GM12891 (cell line): ENCODE measurements at regions not wholly inside any gene's neighbourhood (a gene's known extent, or its start where the extent isn't known, plus 50 kb on each side); places are given as distances from the start of the nearest gene placed in this dataset.

Experiments
- DNase-seq: peaks from one replicate; pipeline ENCODE4 v3.0.0; 2011; ENCODE audit warnings: low spot score; ENCODE audit not compliant: insufficient read length
- FAIRE-seq: peaks from 2 replicates; lab custom pipeline; 2011; peaks lifted over from hg19 to GRCh38; lab: Jason Lieb, UNC
- PAX5 ChIP-seq: IDR thresholded peaks from 2 replicates; pipeline ENCODE4 v1.6.1; 2011; ENCODE audit warnings: low read length, moderate library complexity, mild to moderate bottlenecking; ENCODE audit not compliant: insufficient read depth, severe bottlenecking
- POLR2A ChIP-seq: IDR thresholded peaks from 2 replicates; pipeline ENCODE4 v1.6.1; 2011; ENCODE audit warnings: low read depth, low read length, control low read depth
- POLR2AphosphoS5 ChIP-seq: IDR thresholded peaks from 2 replicates; pipeline ENCODE4 v1.6.1; 2011; ENCODE audit warnings: low read depth, low read length, control low read depth
- POU2F2 ChIP-seq: IDR thresholded peaks from 2 replicates; pipeline ENCODE4 v1.6.1; 2011; ENCODE audit warnings: low read depth, mild to moderate bottlenecking, control low read depth, low read length, moderate library complexity
- SPI1 ChIP-seq: IDR thresholded peaks from 2 replicates; pipeline ENCODE4 v1.6.1; 2011; ENCODE audit warnings: low read depth, low read length, control low read depth
- TAF1 ChIP-seq: IDR thresholded peaks from 2 replicates; pipeline ENCODE4 v1.6.1; 2011; ENCODE audit warnings: low read depth, low read length, control low read depth

DNA sequence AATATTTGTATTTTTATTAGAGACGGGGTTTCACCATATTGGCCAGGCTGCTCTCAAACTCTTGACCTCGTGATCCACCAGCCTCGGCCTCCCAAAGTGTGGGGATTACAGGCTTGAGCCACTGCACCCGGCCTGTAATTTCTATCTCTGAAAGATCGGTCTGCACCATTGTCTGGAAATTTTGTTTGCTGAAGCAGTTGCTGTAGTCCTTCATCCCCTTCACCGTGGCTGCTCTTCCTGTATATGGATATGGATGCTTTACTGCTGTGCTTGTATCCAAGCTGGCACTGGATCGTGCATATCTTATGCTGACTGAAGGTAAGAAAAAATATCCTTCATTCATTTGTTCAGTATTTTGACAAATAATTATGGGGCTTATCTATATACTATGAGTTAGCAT, 338.4 kb upstream of the GNPDA2 start:
- no peak for DNase-seq
- FAIRE-seq, result no peak
- TF ChIP-seq PAX5 (no peak), POLR2AphosphoS5 (no peak), POLR2A (no peak), TAF1 (no peak)

GRCh38 chr4:45063696-45064095, 337.3 kb upstream of the GNPDA2 start:
- TF ChIP-seq SPI1 (no peak), POLR2AphosphoS5 (no peak), PAX5 (no peak), POU2F2 (no peak), TAF1 (no peak), POLR2A (no peak)
- no peak for FAIRE-seq
- no peak for DNase-seq

- no peak for FAIRE-seq
- DNase-seq, result no peak
- TF ChIP-seq POLR2A, result no peak
- no peak for TF ChIP-seq TAF1
- no peak for TF ChIP-seq PAX5
- TF ChIP-seq SPI1, result no peak
- no peak for TF ChIP-seq POU2F2
- no peak for TF ChIP-seq POLR2AphosphoS5
Measured at GRCh38 chr4:45062935-45063545, 336.7 kb upstream of the GNPDA2 start.

GRCh38 chr4:45043911-45044310, 317.6 kb upstream of the GNPDA2 start:
- DNase-seq (no peak), FAIRE-seq (no peak)
- TF ChIP-seq PAX5, result no peak

DNA sequence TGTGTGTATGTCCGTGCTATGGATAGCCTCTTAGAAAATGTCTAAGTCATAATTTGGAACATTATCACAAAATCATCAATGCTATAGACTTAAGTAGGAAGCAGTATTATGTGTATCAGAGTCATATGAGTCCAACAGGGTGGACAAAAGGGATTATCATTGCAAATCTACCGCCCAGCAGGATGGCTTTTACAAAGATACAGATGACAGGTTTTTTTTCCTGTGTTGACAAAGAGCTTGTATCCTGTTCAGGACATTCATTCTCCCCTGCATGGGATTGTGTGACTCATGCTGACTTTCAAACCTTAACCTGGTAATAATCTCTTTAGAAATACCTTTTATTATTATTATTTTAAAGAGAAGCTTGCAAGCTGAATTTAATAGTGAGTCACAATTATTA, 310.3 kb upstream of the GNPDA2 start:
- FAIRE-seq (no peak), DNase-seq (no peak)
- TF ChIP-seq POLR2AphosphoS5, result no peak
- TF ChIP-seq PAX5, result no peak
- no peak for TF ChIP-seq TAF1
- TF ChIP-seq SPI1, result no peak
- no peak for TF ChIP-seq POLR2A
- no peak for TF ChIP-seq POU2F2

DNA sequence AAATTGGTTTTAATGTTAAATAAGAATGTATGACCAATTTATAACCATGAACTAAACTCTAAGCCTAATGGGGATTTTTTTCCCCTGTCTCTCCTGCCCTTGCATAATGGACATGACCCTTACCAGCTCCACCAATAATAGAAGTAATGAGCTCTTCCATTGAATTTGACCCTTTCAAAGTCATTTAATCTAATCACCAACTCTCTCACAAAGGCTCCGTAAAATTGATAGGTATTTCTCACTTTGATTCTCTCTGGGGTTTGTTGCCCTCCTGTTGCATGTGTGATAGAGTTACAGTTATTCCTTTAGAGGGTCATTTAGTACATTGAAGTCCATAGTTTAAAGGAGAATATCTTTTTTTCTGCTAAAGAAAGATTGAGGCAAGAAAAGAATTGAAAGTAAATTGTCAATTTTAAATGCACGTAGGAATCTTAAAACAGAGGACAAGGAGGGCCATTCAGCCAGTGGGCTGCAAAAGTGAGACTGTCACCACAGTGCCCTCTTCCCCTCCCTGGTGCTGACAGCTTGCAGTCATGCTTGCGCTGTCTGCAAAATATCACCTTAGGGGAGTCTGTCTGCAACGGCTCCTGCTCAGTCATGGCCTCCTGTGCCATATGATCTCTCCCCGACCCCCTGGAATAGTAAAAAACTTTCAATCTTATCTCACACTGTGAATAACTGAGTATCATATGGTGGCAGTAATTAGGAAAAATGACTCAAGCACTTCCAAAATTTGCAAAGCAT, 307.5 kb upstream of the GNPDA2 start:
- no peak for DNase-seq
- TF ChIP-seq POU2F2 (no peak), SPI1 (no peak), POLR2AphosphoS5 (no peak), TAF1 (no peak), PAX5 (no peak), POLR2A (no peak)
- no peak for FAIRE-seq

DNA sequence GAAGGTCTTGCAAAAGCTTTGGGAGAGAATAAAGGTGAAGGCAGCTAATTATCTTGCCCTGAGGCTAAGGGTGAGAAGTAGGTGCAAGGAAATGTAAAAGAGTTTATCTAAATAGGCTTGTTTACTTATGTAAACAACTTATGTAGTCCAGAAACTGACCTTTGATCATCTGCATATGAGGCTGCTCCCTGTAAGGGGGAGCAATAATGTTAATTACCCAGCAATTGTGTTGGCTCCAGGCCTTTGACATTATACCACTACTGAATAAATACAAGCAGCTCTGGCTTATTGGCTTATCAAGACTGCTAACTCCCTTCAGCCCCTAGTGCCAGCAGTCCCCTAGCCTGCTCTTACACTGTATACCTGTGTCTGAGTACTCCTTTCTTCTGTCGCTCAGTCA, 303.7 kb upstream of the GNPDA2 start:
- TF ChIP-seq TAF1, result no peak
- no peak for TF ChIP-seq PAX5
- TF ChIP-seq POLR2AphosphoS5, result no peak
- no peak for TF ChIP-seq POU2F2
- TF ChIP-seq POLR2A, result no peak
- TF ChIP-seq SPI1, result no peak
- DNase-seq (no peak), FAIRE-seq (no peak)

DNA sequence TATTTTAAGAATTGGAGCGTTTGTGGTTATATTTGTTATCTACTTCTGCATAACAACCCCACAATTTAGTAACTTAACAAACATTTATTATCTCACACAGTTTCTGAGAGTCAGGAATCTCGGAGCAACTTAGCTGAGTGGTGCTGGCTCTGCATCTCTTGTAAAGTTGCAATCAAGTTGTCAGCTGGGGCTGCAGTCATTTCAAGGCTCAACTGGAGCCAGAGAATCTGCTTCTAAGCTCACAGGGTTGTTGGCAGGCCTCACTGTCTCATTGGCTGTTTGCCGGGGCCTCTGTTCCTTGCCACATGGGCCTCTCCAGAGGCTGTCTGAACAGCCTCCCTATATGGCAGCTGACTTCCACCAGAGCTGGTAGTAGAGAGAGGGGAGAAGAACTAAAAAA, 281.2 kb upstream of the GNPDA2 start:
- FAIRE-seq (no peak), DNase-seq (no peak)
- no peak for TF ChIP-seq POLR2A

GRCh38 chr4:45006078-45006477, 279.7 kb upstream of the GNPDA2 start:
- FAIRE-seq (no peak), DNase-seq (no peak)
- no peak for TF ChIP-seq TAF1
- TF ChIP-seq POU2F2, result no peak
- no peak for TF ChIP-seq PAX5
- no peak for TF ChIP-seq POLR2A
- TF ChIP-seq POLR2AphosphoS5, result no peak
- no peak for TF ChIP-seq SPI1

DNA sequence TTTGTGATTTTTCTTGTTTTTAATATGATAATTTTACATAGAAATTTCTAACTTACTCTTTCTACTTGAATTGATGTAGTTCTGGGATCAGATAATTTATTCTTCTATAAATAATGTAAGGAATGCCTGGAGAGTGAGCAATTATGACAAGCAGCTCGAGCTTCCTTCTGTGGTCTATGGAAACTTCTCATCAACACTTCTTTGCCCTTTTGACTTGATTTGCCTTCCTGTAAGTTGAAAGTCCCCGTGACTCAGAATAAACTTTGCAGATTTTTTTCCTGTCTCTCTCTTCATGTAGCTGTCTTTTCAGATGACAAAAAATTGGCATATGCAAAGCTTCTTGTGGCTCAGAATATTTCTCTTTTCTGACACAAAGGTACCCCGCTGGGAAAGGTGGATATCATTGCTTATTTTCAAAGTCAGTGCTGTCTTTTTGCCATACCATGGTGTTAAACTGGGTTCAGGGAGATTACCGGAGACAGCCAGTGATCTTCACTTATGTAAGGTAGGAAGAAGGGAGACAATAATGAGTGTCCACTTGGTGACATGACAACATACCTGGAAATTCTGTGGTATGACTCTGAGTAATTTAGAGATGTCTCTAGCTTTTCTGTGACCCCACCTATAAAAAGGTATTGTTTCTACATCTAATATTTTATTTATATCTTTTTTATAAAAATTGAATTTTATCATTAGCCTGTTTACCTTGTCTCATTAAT, 278.6 kb upstream of the GNPDA2 start:
- DNase-seq (no peak), FAIRE-seq (no peak)
- TF ChIP-seq POU2F2 (no peak), PAX5 (no peak), TAF1 (no peak), POLR2AphosphoS5 (no peak), SPI1 (no peak), POLR2A (no peak)
